GM19238 (cell line): ENCODE measurements at regions not wholly inside any gene's neighbourhood (a gene's known extent, or its start where the extent isn't known, plus 50 kb on each side); places are given as distances from the start of the nearest gene placed in this dataset.
"Not testable (repeated sequence)": the region's sequence is repeated elsewhere in the genome, so short reads cannot be mapped to it uniquely, and the experiment has no call there.

Experiments
- DNase-seq: peaks from one replicate; pipeline ENCODE4 v3.0.0; 2011; ENCODE audit warnings: low spot score; ENCODE audit not compliant: insufficient read length

DNA sequence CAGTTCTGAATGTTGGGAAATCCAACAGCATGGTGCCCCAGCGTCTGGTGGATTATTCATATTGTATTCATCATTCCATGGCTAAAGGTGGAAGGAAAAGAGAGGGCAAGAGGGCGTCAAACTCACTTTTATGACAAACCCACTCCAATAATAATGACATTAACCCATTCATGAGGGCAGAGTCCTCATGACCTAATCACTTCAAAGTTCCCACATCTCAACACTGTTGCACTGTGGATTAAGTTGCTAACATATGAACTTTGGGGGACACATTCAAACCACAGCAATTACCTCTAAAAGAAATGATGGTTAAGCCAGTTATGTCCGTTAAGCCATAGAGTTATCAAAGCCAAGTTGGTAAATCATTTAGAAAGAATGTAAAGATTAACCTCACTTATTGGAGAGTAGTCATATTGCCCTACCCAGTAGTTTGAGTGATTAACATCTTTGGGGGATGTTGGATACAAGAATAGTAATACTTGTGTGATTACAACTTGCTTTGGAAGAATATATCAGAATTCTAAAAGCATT is 212.4 kb upstream of the FLRT2 start:
- DNase-seq = no peak

DNA sequence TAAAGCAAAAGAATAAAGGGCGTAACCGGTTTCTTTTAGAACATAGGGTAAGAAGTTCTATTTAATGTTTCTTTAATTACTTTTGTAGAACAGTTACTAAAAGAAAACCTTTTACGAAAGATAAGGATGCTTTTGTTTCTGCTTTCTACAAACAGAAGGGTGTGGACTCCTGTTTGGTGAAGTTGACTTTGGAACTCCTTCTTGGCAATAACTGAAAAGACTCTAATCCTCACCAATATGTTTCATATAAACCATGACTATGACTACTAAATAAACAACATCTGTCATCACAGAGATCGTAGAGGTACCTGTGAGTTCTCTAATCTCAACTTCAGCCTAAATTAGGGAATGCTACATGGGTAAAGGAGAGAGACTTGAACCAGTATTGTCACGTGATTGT is 210.8 kb upstream of the FLRT2 start:
- DNase-seq = no peak

DNA sequence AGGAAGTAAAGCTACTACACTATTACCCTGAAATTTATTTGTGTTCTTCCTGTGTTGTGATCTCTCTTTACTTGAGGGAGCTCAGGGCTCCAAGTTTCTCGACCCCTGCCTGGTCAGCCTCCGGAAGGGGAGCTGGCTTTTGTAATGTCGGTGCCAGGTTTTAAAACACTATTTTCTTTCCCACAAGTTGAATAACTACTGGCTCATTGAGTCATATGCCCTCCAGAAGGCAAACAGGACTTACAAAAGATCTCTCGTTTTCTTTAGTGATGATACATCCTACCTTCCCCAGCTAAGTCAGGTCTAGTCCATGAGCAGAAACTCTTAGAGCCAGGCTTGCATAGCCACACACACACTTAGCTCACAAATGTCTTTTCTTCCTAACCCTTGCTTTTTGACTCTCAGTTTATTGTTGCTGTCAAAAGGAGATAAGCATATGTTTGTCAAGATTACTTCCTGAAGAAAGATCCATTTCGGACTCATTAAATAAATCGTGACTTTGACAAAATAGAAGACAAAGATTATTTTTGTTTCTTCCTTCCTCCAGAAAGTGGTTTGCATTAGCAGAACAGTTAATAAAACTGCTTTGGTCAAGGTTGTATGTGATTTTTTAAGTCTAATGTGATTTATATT is 209.8 kb upstream of the FLRT2 start:
- no peak for DNase-seq

DNA sequence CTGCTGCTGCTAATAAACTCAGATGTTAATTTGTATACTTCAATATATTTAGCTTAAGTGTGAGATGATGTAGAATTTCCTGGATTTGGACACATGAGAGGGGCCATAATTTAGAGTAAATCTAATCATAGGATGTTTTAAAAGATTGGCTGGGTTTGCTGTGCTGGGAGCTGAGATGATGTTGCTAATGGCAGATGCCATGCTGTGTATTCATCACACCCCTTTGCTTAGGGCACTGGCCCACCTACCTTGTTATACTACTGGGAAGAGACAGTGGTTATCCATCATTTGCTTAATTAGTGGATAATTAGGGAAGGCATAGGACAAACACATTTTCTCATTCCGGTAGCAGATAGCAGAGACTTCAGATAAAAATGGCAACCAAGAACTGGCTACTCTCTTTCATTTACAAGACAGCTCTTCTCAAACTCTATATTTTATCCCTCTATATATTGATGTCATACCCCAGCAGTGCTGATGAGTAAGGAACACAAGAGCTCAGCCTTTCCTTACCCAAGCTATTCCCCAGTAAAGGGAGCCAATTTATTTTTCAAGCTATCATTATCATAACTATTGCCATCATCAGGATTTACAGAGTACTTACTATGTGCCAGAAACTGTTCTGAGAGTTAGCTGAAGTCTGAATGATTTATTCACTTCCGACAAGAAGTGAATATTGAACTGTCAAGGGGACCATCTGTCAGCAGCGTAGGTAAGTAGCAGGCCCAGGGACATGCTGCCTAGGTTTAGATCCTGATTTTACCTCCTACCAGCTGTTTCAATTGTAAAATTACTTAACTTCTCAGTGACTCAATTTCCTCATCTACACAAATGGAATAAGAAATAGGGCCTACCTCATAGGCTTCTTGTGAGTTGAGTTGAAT is 204.6 kb upstream of the FLRT2 start:
- DNase-seq = no peak

- DNase-seq = no peak
Measured at GRCh38 chr14:85332401-85332800, 197.5 kb upstream of the FLRT2 start.

GRCh38 chr14:85333313-85333712 is 196.6 kb upstream of the FLRT2 start:
- no peak for DNase-seq

- DNase-seq = no peak
Measured at GRCh38 chr14:85333841-85334240, 196.1 kb upstream of the FLRT2 start.

DNA sequence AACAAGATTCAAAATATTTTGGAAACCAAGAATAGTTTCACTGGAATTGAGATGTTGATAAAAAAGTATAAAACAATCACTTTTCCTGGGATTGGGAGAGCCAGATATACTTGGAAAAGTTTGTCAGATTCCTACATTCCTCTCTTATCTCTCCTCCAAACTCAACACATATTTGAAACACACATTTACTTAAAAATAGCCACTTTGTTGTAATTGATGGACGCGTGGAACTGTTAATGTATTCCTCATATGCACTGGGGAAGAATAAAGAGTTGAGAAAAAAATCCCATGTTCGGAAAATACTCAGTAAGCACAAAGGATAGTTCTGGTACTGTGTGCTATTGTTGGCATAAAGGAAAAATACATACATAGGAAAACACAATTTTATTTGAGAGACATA is 195.6 kb upstream of the FLRT2 start:
- no peak for DNase-seq

GRCh38 chr14:85336257-85336656 is 193.7 kb upstream of the FLRT2 start:
- no peak for DNase-seq

DNA sequence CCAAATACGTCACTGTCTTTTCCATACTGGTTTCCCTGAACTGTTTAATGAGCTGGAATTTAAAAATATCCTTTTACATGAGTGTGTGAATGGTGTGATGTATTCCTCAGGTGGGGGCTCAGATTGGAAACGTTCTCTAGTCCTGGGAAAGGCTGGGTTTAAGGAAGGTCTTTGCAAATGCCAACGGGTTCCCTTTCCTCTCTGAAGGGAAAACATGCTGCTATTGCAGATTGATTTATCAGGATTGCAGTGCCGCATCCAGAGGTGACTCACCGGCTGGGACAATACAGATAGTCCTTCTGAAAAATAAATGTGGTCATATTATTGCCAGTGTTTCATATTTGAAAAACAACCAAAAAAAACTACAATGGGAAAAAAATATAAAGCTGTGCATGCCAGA is 193.1 kb upstream of the FLRT2 start:
- DNase-seq = no peak

GRCh38 chr14:85338895-85339294 is 191.0 kb upstream of the FLRT2 start:
- DNase-seq = no peak

DNA sequence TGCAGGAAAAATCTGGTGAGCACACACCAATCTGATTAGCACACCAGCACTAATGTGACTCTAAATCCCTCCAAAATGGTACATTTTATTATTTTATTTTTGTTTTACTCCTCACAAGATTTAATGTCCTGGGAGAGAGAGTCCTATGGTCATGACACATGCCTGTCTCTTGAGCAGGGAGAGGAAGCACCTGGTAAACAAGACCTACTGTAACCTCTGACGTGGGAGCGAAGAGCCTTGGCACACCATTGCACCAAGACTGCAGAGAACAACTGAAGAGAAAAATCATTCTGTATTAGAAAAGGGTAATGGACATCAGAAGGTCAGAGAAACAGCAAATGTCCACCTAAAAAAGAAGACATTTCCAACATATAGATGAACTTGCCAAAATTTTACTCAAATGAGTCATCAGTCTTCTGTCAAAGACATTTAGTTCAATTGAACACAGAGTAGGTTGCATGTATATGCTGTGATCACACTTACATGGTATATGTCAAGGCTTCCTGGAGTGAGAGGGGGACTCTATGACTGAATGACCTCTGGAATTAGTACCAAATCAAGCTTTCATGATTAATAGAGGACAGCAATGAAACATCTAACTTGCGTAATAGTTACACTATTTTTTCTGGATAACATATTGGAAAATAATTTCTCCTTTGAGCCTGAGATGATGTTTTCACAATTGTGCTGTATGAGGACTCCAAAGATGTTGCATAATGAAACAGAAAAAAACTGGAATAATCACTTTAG is 186.9 kb upstream of the FLRT2 start:
- no peak for DNase-seq

DNA sequence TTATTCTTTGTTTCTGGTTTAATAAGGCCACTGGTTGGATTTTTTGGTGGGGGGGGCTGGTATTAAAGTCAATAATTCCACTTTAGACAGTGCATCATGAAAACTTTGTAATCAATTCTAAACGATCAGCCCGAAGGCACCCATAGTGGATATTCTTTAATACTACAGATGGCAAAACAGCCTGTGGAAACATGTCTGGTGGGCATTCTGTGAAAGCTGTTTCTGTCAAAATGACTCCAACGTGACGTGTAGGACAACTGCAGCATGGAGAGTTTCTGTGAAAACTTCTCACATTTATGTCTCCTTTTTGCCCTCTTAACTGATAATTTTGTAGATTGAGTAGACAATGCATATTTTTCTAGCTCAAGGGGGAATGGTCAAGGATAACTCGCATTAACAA is 185.8 kb upstream of the FLRT2 start:
- no peak for DNase-seq

DNA sequence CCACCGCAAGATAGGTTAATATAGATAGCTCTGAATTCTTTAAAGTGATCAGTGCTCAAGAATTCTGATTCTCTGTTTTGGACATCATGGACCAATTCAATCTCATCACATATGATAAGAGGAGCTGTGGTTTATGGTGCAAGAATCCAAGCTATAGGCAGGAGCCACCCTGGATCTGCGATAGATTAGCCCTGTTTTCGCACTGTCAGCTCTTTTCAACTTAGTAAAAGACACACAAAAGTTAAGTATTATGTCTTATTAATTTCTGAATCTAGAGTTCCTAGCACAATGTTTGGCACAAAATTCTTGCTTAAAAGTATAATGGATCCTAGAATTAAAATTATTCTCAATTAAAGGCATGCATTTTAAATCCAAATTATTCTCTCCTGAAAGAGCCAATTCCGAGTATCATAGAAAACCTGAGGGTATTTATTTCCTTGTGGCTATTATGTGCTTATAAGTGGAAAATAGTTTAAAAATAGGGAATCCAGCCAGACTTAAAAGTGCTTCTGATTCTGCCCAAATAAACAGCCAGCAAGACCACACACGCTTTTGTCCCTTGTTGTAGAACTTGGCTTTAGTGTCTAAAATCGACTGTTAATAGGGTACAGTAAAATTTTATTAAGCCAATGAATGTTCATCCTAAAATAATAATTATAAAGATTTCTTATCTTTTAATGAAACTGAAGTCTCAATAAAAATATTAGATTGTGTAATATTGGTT is 184.9 kb upstream of the FLRT2 start:
- DNase-seq = no peak

DNA sequence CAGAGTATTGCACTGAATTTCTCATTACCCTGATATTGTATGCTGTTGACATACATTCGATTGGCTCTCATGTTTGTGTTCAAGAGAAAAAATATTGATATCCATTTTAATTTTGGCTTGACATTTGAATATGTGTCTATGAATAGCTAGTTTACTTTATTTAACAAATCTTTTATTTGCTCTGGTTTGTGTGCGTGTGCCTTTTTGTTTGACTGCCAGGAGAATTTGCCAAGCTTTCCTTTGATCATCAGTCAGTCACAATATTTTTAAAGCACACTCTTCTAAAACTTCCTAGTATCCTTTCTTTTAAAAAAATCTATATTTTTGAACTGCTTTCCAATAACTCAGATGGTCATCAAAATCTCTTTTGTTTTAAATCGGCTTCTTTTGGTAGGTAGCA is 179.3 kb upstream of the FLRT2 start:
- DNase-seq = no peak

DNA sequence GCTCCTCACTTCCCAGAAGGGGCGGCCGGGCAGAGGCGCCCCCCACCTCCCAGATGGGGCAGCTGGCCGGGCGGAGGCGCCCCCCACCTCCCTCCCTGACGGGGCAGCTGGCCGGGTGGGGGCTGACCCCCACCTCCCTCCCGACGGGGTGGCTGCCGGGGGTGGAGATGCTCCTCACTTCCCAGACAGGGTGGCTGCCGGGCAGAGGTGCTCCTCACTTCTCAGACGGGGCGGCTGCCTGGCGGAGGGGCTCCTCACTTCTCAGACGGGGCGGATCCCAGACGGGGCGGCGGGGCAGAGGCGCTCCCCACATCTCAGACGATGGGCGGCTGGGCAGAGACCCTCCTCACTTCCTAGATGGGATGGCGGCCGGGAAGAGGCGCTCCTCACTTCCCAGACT is 177.4 kb upstream of the FLRT2 start:
- DNase-seq = not testable (repeated sequence)

DNA sequence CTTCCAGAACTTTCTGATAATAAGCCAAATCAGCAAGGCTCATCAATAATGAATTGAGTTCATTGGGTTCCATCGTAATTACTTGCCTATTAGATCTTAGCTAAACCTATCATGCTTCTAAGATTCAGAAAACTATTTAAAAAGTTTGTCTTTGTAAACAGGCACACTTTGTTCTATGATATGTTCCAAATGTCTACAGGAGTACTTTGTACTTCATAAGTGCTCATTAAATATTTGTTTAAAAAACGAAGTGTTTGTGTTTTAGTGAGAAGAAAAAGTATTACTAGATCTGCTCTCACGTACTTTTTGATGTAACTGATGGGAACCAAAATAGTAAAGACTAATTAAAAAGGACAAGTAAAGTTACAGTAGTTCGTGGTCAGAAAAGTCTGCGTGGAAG is 172.8 kb upstream of the FLRT2 start:
- no peak for DNase-seq

DNA sequence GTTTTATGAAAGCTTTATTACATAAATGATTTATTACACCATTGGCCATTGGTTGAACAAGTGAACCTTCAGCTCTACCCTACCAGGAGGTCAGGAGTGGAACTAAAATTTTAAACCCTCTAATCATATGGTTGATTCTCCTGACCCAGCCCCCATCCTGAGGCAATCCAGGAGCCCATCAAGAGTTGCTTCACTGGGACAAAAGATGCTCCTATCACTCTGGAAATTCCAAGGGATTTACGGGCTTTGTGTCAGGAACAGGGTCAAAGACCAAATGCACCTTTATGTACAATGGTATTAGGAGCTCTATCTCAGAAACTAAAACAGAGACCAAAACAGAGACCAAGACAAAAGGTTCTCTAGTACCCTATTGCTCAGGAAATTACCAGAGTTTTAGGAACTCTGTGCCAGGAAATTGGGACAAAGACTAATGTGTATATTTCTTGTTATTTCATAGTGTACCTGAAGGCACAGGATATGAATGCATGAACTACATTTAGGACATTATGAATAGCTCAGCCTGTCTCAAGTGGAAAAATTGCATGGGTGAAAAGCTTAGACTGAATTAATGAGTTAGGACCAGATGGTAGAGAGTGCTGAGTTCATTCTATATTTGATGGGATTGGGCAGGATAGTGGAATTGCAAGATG is 171.7 kb upstream of the FLRT2 start:
- no peak for DNase-seq

GRCh38 chr14:85359505-85359904 is 170.4 kb upstream of the FLRT2 start:
- no peak for DNase-seq

DNA sequence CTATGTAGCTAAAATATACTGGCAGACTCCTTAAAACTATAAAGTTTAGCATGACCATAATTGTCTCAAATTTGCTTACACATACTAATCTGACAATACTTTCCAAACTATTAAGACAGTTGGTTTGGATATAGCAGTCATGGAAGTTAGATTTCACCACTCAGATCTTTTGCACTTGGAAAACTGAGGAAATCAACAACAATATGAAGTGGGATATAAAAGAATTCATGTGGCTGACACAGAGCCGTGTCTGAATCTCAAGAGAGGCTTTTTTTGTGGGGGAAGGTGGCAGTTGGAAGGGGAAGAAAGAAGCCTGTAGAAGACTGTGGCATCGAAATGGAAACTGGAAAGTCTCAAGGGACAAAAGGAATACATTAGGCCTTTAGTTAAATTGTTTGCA is 166.6 kb upstream of the FLRT2 start:
- DNase-seq = no peak

DNA sequence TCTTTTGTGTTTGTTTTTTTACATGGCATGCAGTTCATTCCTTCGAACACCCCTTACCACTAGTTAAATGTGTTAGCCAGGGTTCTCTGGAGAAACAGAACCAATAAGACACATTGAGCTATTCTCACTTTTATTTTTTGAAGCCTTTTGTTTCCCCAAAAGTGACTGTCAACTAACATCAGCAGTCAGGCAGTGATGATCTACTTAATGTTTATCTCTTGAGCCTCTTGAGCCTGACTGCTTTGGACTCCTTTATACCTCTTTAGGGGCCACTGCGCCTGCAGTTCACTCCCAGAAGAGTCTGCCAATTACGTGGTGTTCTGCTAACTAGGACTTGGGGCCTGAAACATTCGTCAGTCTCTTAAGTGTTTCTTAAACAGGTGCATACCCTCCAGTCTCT is 163.7 kb upstream of the FLRT2 start:
- DNase-seq = no peak
